ENCODE measurements at regions not wholly inside any gene's neighbourhood (a gene's known extent, or its start where the extent isn't known, plus 50 kb on each side); places are given as distances from the start of the nearest gene placed in this dataset.

DNA sequence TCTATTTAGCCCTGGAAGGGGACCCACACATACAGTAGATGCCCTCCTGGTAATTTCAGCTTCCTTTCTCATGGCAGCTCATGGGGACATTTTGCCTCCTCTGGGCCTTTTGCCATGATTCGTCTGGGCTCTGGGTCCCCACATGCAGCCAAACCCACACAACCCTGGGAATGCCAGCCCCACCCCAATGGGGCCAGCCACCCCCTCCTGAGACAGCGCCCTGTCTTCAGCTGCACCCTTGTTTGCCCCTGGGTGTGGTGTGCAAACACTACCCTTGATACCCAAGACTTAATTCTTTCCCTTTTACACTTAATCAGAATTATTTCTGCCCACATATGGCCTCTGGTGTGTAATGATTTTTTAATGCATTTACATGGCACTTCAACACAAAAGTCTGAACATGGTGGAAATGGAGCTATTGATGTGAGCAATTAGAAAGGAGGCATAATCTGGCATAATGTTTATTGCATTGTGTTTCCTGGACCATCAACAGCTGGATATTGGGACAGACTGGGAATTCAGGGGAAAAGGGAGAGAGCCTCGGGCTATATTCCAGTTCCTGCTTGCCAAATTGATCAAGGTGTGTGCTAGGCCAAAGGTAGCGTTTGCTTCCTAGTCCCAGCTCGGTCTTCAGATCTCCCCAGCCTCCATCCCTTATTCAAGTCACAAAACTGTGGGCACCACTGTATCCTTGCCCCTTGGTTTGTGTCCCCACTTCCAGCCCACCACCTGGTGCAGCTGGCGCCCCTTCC is 85.0 kb upstream of the ANO1 start:
- no peaks in the 10 kb centered on the region for H3K4me1 ChIP-seq
- H3K4me3 ChIP-seq (ENCODE audit: low read depth, low read length): no peak overlapping the region
- no peak for DNase-seq
- peaks cover 19% of the 10 kb centered on the region for H3K27me3 ChIP-seq
- TF ChIP-seq CTCF (IDR thresholded peaks at IDR 0.05; ENCODE audit: low read depth, low read length): no peak
- no peaks in the 10 kb centered on the region for H3K9me3 ChIP-seq
- no peaks in the 10 kb centered on the region for H3K36me3 ChIP-seq

DNA sequence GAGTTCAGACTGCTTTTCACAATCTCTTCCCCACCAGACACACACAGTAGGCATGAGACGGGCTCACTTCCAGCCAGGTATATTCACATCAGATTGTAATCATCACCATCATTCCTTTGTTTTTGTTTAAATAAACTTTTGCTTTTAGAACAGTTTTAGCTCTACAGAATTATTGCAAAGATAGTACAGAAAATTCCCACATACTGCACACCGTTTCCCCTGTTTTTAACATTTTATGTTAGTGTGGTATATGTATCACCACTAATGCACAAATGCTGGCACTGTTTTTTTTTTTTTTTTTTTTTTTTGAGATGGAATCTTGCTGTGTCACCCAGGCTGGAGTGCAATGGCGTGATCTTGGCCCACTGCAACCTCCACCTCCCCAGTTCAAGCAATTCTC is 83.3 kb upstream of the ANO1 start:
- no peaks in the 10 kb centered on the region for H3K4me1 ChIP-seq
- H3K36me3 ChIP-seq: no peaks in the 10 kb centered on the region
- no peak overlapping the region for H3K4me3 ChIP-seq (ENCODE audit: low read depth, low read length)
- no peak for TF ChIP-seq CTCF (IDR thresholded peaks at IDR 0.05; ENCODE audit: low read depth, low read length)
- no peaks in the 10 kb centered on the region for H3K9me3 ChIP-seq
- DNase-seq: no peak
- H3K27me3 ChIP-seq: peaks cover 11% of the 10 kb centered on the region

DNA sequence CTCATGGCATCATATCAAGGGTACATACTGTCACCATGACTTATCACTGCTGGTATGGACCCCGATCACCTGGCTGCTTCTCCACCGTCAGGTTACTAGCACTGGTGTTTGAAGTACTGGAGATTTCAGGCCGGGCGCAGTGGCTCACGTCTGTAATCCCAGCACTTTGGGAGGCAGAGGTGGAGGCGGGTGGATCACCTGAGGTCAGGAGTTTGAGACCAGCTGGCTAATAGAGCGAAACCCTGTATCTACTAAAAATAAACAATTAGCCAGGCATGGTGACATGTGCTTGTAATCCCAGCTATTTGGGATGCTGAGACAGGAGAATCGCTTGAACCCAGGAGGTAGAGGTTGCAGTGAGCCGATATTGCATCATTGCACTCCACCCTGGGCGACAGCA is 82.4 kb upstream of the ANO1 start:
- no peaks in the 10 kb centered on the region for H3K4me1 ChIP-seq
- no peak for DNase-seq

GRCh38 chr11:69996451-69996850 is 81.7 kb upstream of the ANO1 start:
- DNase-seq: no peak
- H3K4me1 ChIP-seq: no peaks in the 10 kb centered on the region
- H3K27me3 ChIP-seq: no peaks in the 10 kb centered on the region
- no peak for TF ChIP-seq CTCF (IDR thresholded peaks at IDR 0.05; ENCODE audit: low read depth, low read length)
- no peak overlapping the region for H3K4me3 ChIP-seq (ENCODE audit: low read depth, low read length)
- H3K36me3 ChIP-seq: no peaks in the 10 kb centered on the region
- no peaks in the 10 kb centered on the region for H3K9me3 ChIP-seq

More for the DNA sequence above, 82.4 kb upstream of the ANO1 start:
- Histone ChIP-seq H3K27me3 (peaks cover 7% of the 10 kb centered on the region), H3K4me3 (ENCODE audit: low read depth, low read length) (no peak overlapping the region), H3K36me3 (no peaks in the 10 kb centered on the region), H3K9me3 (no peaks in the 10 kb centered on the region)
- no peak for TF ChIP-seq CTCF (IDR thresholded peaks at IDR 0.05; ENCODE audit: low read depth, low read length)

DNA sequence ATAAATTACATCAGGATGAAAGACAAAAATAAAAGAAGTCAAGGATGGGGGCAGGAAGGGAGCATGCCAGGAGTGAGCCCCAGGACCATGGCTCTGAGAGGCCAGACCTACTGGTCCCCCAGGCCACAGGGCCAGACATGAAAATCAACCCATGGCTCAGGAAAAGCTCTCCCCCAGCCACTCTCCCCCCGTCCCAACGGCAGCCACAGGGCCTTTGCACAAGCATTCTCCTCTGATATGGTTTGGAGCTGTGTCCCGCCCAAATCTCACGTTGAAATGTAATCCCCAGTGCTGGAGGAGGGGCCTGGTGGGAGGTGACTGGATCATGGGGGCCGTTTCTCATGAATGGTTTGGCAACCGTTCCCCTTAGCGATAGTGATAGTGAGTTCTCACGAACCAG is 80.8 kb upstream of the ANO1 start:
- DNase-seq: no peak
- no peak for TF ChIP-seq CTCF (IDR thresholded peaks at IDR 0.05; ENCODE audit: low read depth, low read length)
- Histone ChIP-seq H3K36me3 (no peaks in the 10 kb centered on the region), H3K9me3 (no peaks in the 10 kb centered on the region), H3K27me3 (no peaks in the 10 kb centered on the region), H3K4me3 (ENCODE audit: low read depth, low read length) (no peak overlapping the region), H3K4me1 (no peaks in the 10 kb centered on the region)

- no peaks in the 10 kb centered on the region for H3K36me3 ChIP-seq
- H3K27me3 ChIP-seq: no peaks in the 10 kb centered on the region; the same call in 1 of the 2 replicates
- no peaks in the 10 kb centered on the region for H3K9me3 ChIP-seq
- H3K4me1 ChIP-seq: no peaks in the 10 kb centered on the region
- no peak for TF ChIP-seq CTCF (IDR thresholded peaks at IDR 0.05; ENCODE audit: low read depth, low read length)
- DNase-seq: no peak
- no peak overlapping the region for H3K4me3 ChIP-seq (ENCODE audit: low read depth, low read length)
Measured at GRCh38 chr11:69999721-70000120, 78.4 kb upstream of the ANO1 start.
